IMR-90 (cell line): ENCODE measurements at regions not wholly inside any gene's neighbourhood (a gene's known extent, or its start where the extent isn't known, plus 50 kb on each side); places are given as distances from the start of the nearest gene placed in this dataset.

Experiments used
- ATAC-seq: fragments of 200-7000 bp; cut with Tn5 transposase; 2 replicates; pipeline ENCODE4 v1.9.1; 2020; ENCODE audit warnings: low read depth, mild to moderate bottlenecking, moderate library complexity
- BruUV-seq: library from RNA; stranded (reverse); fragments of 400-500 nt; replicated peaks from 2 replicates; lab custom pipeline; 2021; lab: Mats Ljungman, UMichigan
- CTCF ChIA-PET: fragments of 300-600 bp; formaldehyde crosslinking; extraction: SDS; loops from one replicate; lab custom pipeline; 2021; ENCODE audit warnings: antibody characterized with exemption; lab: Yijun Ruan, JAX
- POLR2A ChIA-PET: fragments of 300-600 bp; sonication (Branson Sonifier 250); formaldehyde crosslinking; loops from one replicate; lab custom pipeline; 2022; ENCODE audit warnings: antibody characterized with exemption; ENCODE audit not compliant: unreplicated experiment; lab: Charles Lee
- DNase-seq: peaks from one replicate; pipeline ENCODE4 v3.0.0; 2013
- H2AFZ ChIP-seq: replicated peaks from 2 replicates; pipeline ENCODE3; 2013; ENCODE audit warnings: low read length, mild to moderate bottlenecking; ENCODE audit not compliant: poor library complexity
- H2AK5ac ChIP-seq: 2 replicates; pipeline ENCODE4 v1.6.1; 2013; ENCODE audit warnings: low read depth, low read length, inconsistent platforms
- H2AK9ac ChIP-seq: replicated peaks from 2 replicates; pipeline ENCODE3; 2013; ENCODE audit warnings: mild to moderate bottlenecking, low read depth, low read length, moderate library complexity; ENCODE audit not compliant: poor library complexity
- H2BK120ac ChIP-seq: 2 replicates; pipeline ENCODE4 v1.6.1; 2013; ENCODE audit warnings: low read depth, low read length, inconsistent platforms
- H2BK15ac ChIP-seq: 3 replicates; pipeline ENCODE4 v1.6.1; 2013; ENCODE audit warnings: low read depth, low read length, inconsistent platforms
- H2BK20ac ChIP-seq: 2 replicates; pipeline ENCODE4 v1.6.1; 2013; ENCODE audit warnings: low read depth, mild to moderate bottlenecking, inconsistent platforms, low read length, moderate library complexity
- H2BK5ac ChIP-seq: 2 replicates; pipeline ENCODE4 v1.6.1; 2013; ENCODE audit warnings: mild to moderate bottlenecking, low read depth, low read length, inconsistent platforms; ENCODE audit not compliant: poor library complexity, severe bottlenecking
- H3K14ac ChIP-seq: replicated peaks from 2 replicates; pipeline ENCODE4 v1.6.1; 2013; ENCODE audit warnings: low read depth, low read length, inconsistent platforms
- H3K18ac ChIP-seq: 2 replicates; pipeline ENCODE4 v1.6.1; 2013; ENCODE audit warnings: low read depth, low read length, control low read depth
- H3K23ac ChIP-seq: 2 replicates; pipeline ENCODE4 v1.6.1; 2013; ENCODE audit warnings: low read depth, low read length, inconsistent platforms
- H3K27ac ChIP-seq: 2 replicates; pipeline ENCODE4 v1.5.1; 2013; ENCODE audit warnings: mild to moderate bottlenecking, control low read depth, low read length; ENCODE audit not compliant: insufficient read depth
- H3K27me3 ChIP-seq: 2 replicates; pipeline ENCODE4 v1.6.1; 2013; ENCODE audit warnings: low read length; ENCODE audit not compliant: control insufficient read depth, insufficient read depth
- H3K36me3 ChIP-seq: 2 replicates; pipeline ENCODE4 v1.6.1; 2013; ENCODE audit warnings: low read length, mixed read lengths; ENCODE audit not compliant: control insufficient read depth, insufficient read depth
- H3K4ac ChIP-seq: 2 replicates; pipeline ENCODE4 v1.6.1; 2013; ENCODE audit warnings: low read depth, low read length, inconsistent platforms
- H3K4me1 ChIP-seq: 2 replicates; pipeline ENCODE4 v1.6.1; 2013; ENCODE audit warnings: low read length, mixed read lengths; ENCODE audit not compliant: control insufficient read depth, insufficient read depth
- H3K4me2 ChIP-seq: 2 replicates; pipeline ENCODE4 v1.6.1; 2013; ENCODE audit warnings: low read depth, mild to moderate bottlenecking, control low read depth, low read length, moderate library complexity
- H3K4me3 ChIP-seq: 2 replicates; pipeline ENCODE4 v1.5.1; 2013; ENCODE audit warnings: low read depth, mild to moderate bottlenecking, control low read depth, low read length, moderate library complexity; ENCODE audit not compliant: insufficient read depth
- H3K56ac ChIP-seq: 2 replicates; pipeline ENCODE4 v1.6.1; 2013; ENCODE audit warnings: low read length, inconsistent platforms; ENCODE audit not compliant: insufficient read depth; ENCODE audit errors: extremely low read depth
- H3K79me1 ChIP-seq, 2 experiments: 2 replicates each; pipeline ENCODE4 v1.6.1; 2013; ENCODE audit warnings: low read length in 2 of 2, inconsistent platforms in 1 of 2, low read depth in 1 of 2
- H3K9ac ChIP-seq: 2 replicates; pipeline ENCODE4 v1.6.1; 2013; ENCODE audit warnings: low read depth, low read length, control low read depth
- H3K9me1 ChIP-seq: 2 replicates; pipeline ENCODE4 v1.6.1; 2013; ENCODE audit warnings: low read length, inconsistent platforms; ENCODE audit not compliant: insufficient read depth
- H3K9me3 ChIP-seq: 2 replicates; pipeline ENCODE4 v1.6.1; 2013; ENCODE audit warnings: low read length; ENCODE audit not compliant: control insufficient read depth, insufficient read depth
- H4K20me1 ChIP-seq: 2 replicates; pipeline ENCODE4 v1.6.1; 2013; ENCODE audit warnings: low read length, inconsistent platforms; ENCODE audit not compliant: insufficient read depth
- H4K5ac ChIP-seq: 2 replicates; pipeline ENCODE4 v1.6.1; 2013; ENCODE audit warnings: mild to moderate bottlenecking, low read depth, low read length, control low read depth
- H4K8ac ChIP-seq, 2 experiments: 2 replicates each; pipeline ENCODE4 v1.6.1; 2013; ENCODE audit warnings: low read depth in 2 of 2, low read length in 2 of 2, control low read depth in 1 of 2, inconsistent platforms in 1 of 2
- H4K91ac ChIP-seq: 2 replicates; pipeline ENCODE4 v1.6.1; 2013; ENCODE audit warnings: low read depth, low read length, inconsistent platforms; ENCODE audit not compliant: insufficient read depth
- BHLHE40 ChIP-seq: fragments of 150-350 bp; IDR thresholded peaks from 2 replicates; pipeline ENCODE4 v1.6.1; 2016; ENCODE audit warnings: mild to moderate bottlenecking, low read depth, low read length
- CEBPB ChIP-seq: IDR thresholded peaks from 2 replicates; pipeline ENCODE4 v1.6.1; 2012; ENCODE audit warnings: low read depth, low read length, improper control_type of control experiment
- CHD1 ChIP-seq: IDR thresholded peaks from 2 replicates; pipeline ENCODE4 v1.6.1; 2012; ENCODE audit warnings: low read depth, low read length, improper control_type of control experiment
- ELK1 ChIP-seq: fragments of 150-350 bp; IDR thresholded peaks from 2 replicates; pipeline ENCODE4 v1.6.1; 2016; ENCODE audit warnings: low read depth, mild to moderate bottlenecking, low read length, moderate library complexity, borderline replicate concordance
- FOS ChIP-seq: fragments of 150-350 bp; IDR thresholded peaks from 2 replicates; pipeline ENCODE4 v1.6.1; 2016; ENCODE audit warnings: low read depth, low read length
- MAFK ChIP-seq: IDR thresholded peaks from 2 replicates; pipeline ENCODE4 v1.6.1; 2012; ENCODE audit warnings: low read depth, low read length, improper control_type of control experiment
- MXI1 ChIP-seq: IDR thresholded peaks from 2 replicates; pipeline ENCODE4 v1.6.1; 2012; ENCODE audit warnings: low read depth, mild to moderate bottlenecking, low read length, moderate library complexity, borderline replicate concordance
- NFE2L2 ChIP-seq: fragments of 150-350 bp; IDR thresholded peaks from 2 replicates; pipeline ENCODE4 v1.6.1; 2016; ENCODE audit warnings: low read depth, mild to moderate bottlenecking, low read length
- POLR2A ChIP-seq: IDR thresholded peaks from 2 replicates; pipeline ENCODE4 v1.6.1; 2012; ENCODE audit warnings: mild to moderate bottlenecking, low read depth, low read length
- RAD21 ChIP-seq: IDR thresholded peaks from 2 replicates; pipeline ENCODE4 v1.6.1; 2012; ENCODE audit warnings: low read length, improper control_type of control experiment
- RCOR1 ChIP-seq: IDR thresholded peaks from 2 replicates; pipeline ENCODE4 v1.6.1; 2012; ENCODE audit warnings: mild to moderate bottlenecking, low read length, improper control_type of control experiment; ENCODE audit not compliant: insufficient replicate concordance
- RFX5 ChIP-seq: IDR thresholded peaks from 2 replicates; pipeline ENCODE4 v1.8.0; 2012; ENCODE audit warnings: low read depth, mild to moderate bottlenecking, low read length, moderate library complexity
- SMC3 ChIP-seq: fragments of 150-350 bp; IDR thresholded peaks from 2 replicates; pipeline ENCODE4 v1.6.1; 2016; ENCODE audit warnings: low read depth, mild to moderate bottlenecking, antibody characterized with exemption, low read length, moderate library complexity
- WGBS, 2 experiments: methylation state at CpG; one replicate each; pipeline versions ENCODE4 v1.1.5 to v1.1.7; 2013; ENCODE audit warnings: missing lambda C conversion rate in 2 of 2; ENCODE audit not compliant: insufficient read length in 1 of 2; ENCODE audit errors: extremely low coverage in 2 of 2; 5-methylcytosine and 5-hydroxymethylcytosine counted together
- dilution Hi-C: fragments of 300-500 bp; cut with HindIII; formaldehyde crosslinking; loops from one replicate; pipeline ENCODE4 v1.14.3; 2018; ENCODE audit warnings: low sequenced_read_pairs; ENCODE audit not compliant: unreplicated experiment
- in situ Hi-C: fragments of 300-500 bp; cut with MboI; formaldehyde crosslinking; loops from 3 replicates; pipeline ENCODE4 v1.14.3; 2019; ENCODE audit warnings: low sequenced_read_pairs, inconsistent platforms, mixed read lengths
- intact Hi-C: fragments of 100-400 bp; cut with micrococcal nuclease; formaldehyde crosslinking; loops from 2 replicates; pipeline ENCODE4 v1.10.0; 2022
- TF ChIP-seq, protein P1 (sequence below): fragments of 150-350 bp; IDR thresholded peaks from 2 replicates; pipeline ENCODE4 v1.6.1; 2017; ENCODE audit warnings: mild to moderate bottlenecking, antibody characterized with exemption, low read length, low read depth

GRCh38 chr9:119556129-119556875 lies 187.1 kb upstream of the BRINP1 start (continued):
- TF ChIP-seq ELK1, result no peak

- Histone ChIP-seq H2AK9ac (no peak overlapping the region), H3K9me3 (peaks cover 13% of the 10 kb centered on the region), H3K56ac (no peak overlapping the region), H3K27ac (no peak overlapping the region), H2BK15ac (no peak overlapping the region), H2BK5ac (no peak overlapping the region), H3K27me3 (no peaks in the 10 kb centered on the region), H2BK20ac (no peak overlapping the region), H3K14ac (no peak overlapping the region), H3K79me1 (no peaks in the 10 kb centered on the region), H3K4ac (no peak overlapping the region), H3K9me1 (no peaks in the 10 kb centered on the region), H4K20me1 (no peaks in the 10 kb centered on the region), H4K91ac (no peak overlapping the region), H3K4me1 (no peaks in the 10 kb centered on the region), H2AFZ (no peak overlapping the region), H2AK5ac (no peak overlapping the region), H3K23ac (no peak overlapping the region), H3K36me3 (no peaks in the 10 kb centered on the region), H4K5ac (no peak overlapping the region), H2BK120ac (no peak overlapping the region), H4K8ac (no peak overlapping the region), H3K9ac (no peak overlapping the region), H3K4me3 (no peak overlapping the region), H3K4me2 (no peak overlapping the region), H3K18ac (no peak overlapping the region)
- WGBS, 2 experiments, result no CpG with 5 or more reads among the region's 3 CpGs
- in situ Hi-C loops, result no loop called here
- DNase-seq, result no peak
- ChIA-PET POLR2A (no interaction called here), CTCF (no interaction called here)
- ATAC-seq, result no peak
- dilution Hi-C loops, result no loop called here
- BruUV-seq, result no TSS peak
- intact Hi-C loops, result no loop called here
- no peak for TF ChIP-seq FOS
- TF ChIP-seq SMC3, result no peak
- TF ChIP-seq, protein P1, sequence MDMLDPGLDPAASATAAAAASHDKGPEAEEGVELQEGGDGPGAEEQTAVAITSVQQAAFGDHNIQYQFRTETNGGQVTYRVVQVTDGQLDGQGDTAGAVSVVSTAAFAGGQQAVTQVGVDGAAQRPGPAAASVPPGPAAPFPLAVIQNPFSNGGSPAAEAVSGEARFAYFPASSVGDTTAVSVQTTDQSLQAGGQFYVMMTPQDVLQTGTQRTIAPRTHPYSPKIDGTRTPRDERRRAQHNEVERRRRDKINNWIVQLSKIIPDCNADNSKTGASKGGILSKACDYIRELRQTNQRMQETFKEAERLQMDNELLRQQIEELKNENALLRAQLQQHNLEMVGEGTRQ, result no peak
- TF ChIP-seq BHLHE40, result no peak
- no peak for TF ChIP-seq ELK1
- TF ChIP-seq MXI1, result no peak
- TF ChIP-seq RAD21, result no peak
- no peak for TF ChIP-seq NFE2L2
- no peak for TF ChIP-seq RCOR1
- no peak for TF ChIP-seq CHD1
- no peak for TF ChIP-seq RFX5
- no peak for TF ChIP-seq MAFK
- TF ChIP-seq CEBPB, result no peak
- no peak for TF ChIP-seq POLR2A
These were observed 175.3 kb upstream of the BRINP1 start for GRCh38 chr9:119544492-119544891.
